ENCODE measurements at regions not wholly inside any gene's neighbourhood (a gene's known extent, or its start where the extent isn't known, plus 50 kb on each side); places are given as distances from the start of the nearest gene placed in this dataset.
"Not testable (repeated sequence)": the region's sequence is repeated elsewhere in the genome, so short reads cannot be mapped to it uniquely, and the experiment has no call there.

DNA sequence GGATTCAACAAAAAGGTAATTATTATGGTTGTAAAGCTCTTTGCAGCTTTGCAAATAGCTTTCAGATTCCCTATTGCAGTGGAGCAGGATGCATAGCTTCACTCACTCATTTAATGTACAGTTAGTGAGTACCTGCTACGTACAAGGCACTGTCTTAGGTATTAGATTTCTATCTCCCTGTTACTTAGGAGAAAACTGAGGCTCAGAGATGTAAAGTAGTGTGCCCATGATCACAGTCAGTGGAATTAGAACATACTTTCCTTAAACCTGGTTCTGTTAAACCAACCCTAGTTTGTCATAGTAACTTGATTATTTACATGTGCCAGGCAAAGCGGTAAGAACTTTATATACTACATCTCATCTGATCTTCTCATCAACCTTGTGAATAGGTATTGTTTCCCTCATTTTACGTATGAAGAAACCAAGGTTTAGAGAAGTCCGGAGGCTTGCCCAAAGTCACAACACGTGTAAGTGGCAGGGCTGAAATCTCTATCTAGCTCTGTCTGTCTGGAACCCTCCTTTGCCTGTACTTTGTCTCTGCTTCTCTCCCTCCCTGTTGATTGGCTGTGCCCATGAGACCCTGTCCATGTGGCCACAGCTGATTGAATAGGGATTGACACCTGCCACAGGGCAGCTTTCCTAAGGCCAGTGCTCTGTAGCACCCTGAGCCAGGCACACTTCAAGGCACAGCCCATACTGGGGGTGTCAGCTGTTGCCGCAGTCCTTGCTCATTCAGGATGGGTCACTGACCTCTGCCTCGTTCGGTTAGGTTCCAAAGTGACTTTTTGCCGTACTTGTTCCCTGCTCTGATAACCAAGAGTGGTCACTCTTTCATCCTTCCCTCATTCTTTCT, 63.8 kb upstream of the PRSS23 start:
- no peak overlapping the region for H3K4me3 Mint-ChIP-seq
- ATAC-seq (replicated peaks) (no peak), DNase-seq (no peak)
- peaks cover 0 to 2% of the 10 kb centered on the region in 2 donors for H3K4me1 Mint-ChIP-seq
- H3K36me3 Mint-ChIP-seq, result no peaks in the 10 kb centered on the region
- H3K9me3 Mint-ChIP-seq, result no peaks in the 10 kb centered on the region
- H3K27me3 Mint-ChIP-seq, result no peaks in the 10 kb centered on the region
- H3K27ac Mint-ChIP-seq, result no peak overlapping the region

DNA sequence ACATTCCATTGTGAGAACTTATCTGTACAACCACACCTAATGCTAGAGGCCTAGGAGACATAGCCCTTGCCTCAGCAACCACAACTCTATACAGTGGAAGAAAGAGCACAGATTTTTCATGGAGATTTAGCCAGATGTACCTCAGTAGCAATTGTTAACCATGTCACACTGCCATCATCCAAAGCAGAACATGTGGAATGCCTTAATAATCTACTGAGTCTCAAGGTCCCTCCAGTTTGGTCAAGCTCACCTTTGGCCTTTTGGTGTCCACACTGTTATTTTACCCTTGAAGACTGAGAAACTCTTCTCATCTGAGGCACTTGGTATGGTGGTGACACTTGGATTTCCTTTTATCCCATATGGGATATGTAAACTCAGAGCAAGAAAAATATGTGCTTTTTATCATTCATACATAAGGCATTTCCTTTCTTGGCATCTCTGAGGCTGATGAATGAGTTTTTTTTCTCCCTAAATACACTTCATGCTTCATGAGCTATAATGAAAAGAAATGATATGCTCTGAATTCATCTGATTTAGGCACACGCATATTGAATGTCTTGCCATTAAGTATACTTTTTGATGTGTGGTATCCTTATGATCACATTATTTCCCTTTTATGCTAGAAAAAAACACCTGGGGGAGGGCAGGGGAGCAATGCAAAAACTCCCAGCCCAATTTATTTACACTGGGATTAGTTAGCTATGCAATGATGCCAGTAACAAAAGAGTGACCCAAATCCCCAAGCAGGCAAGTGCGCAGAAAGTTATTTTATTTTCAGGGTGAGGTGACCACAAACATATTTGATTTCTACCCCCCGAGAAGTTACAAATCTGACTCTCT, 63.3 kb upstream of the ME3 start:
- no peaks in the 10 kb centered on the region for H3K36me3 Mint-ChIP-seq
- H3K4me3 Mint-ChIP-seq, result no peak overlapping the region
- peaks cover 0 to 2% of the 10 kb centered on the region in 2 donors for H3K4me1 Mint-ChIP-seq
- no peak overlapping the region for H3K27ac Mint-ChIP-seq
- no peak for DNase-seq
- ATAC-seq (replicated peaks), result no peak
- no peaks in the 10 kb centered on the region for H3K27me3 Mint-ChIP-seq
- H3K9me3 Mint-ChIP-seq, result no peaks in the 10 kb centered on the region

DNA sequence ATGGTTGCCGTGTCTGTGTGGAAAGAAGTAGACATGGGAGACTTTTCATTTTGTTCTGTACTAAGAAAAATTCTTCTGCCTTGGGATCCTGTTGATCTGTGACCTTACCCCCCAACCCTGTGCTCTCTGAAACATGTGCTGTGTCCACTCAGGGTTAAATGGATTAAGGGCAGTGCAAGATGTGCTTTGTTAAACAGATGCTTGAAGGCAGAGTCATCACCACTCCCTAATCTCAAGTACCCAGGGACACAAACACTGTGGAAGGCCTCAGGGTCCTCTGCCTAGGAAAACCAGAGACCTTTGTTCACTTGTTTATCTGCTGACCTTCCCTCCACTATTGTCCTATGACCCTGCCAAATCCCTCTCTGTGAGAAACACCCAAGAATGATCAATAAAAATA, 60.3 kb upstream of the ME3 start:
- H3K36me3 Mint-ChIP-seq; H3K4me1 Mint-ChIP-seq; H3K27ac Mint-ChIP-seq; H3K9me3 Mint-ChIP-seq; DNase-seq; H3K4me3 Mint-ChIP-seq; ATAC-seq (replicated peaks); H3K27me3 Mint-ChIP-seq: not testable (repeated sequence)

DNA sequence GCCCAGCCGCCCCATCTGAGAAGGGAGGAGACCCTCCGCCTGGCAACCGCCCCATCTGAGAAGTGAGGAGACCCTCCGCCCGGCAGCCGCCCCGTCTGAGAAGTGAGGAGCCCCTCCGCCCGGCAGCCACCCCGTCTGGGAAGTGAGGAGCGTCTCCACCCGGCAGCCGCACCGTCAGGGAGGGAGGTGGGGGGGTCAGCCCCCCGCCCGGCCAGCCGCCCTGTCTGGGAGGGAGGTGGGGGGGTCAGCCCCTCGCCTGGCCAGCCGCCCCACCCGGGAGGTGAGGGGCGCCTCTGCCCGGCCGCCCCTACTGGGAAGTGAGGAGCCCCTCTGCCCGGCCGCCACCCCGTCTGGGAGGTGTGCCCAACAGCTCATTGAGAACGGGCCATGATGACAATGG, 59.9 kb upstream of the ME3 start:
- not testable (repeated sequence) for ATAC-seq (replicated peaks); H3K9me3 Mint-ChIP-seq; H3K4me1 Mint-ChIP-seq; H3K36me3 Mint-ChIP-seq; H3K27ac Mint-ChIP-seq; H3K27me3 Mint-ChIP-seq; DNase-seq; H3K4me3 Mint-ChIP-seq

DNA sequence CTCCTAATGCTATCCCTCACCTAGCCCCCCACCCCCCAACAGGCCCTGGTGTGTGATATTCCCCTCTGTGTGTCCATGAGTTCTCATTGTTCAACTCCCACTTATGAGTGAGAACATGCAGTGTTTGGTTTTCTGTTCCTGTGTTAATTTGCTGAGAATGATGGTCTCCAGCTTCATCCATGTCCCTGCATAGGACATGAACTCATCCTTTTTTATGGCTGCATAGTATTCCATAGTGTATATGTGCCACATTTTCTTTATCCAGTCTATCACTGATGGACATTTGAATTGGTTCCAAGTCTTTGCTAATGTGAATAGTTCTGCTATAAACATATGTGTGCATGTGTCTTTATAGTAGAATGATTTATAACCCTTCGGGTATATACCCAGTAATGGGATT, 57.2 kb upstream of the ME3 start:
- H3K36me3 Mint-ChIP-seq; DNase-seq; H3K27ac Mint-ChIP-seq; H3K4me3 Mint-ChIP-seq; H3K9me3 Mint-ChIP-seq; ATAC-seq (replicated peaks); H3K27me3 Mint-ChIP-seq; H3K4me1 Mint-ChIP-seq: not testable (repeated sequence)

DNA sequence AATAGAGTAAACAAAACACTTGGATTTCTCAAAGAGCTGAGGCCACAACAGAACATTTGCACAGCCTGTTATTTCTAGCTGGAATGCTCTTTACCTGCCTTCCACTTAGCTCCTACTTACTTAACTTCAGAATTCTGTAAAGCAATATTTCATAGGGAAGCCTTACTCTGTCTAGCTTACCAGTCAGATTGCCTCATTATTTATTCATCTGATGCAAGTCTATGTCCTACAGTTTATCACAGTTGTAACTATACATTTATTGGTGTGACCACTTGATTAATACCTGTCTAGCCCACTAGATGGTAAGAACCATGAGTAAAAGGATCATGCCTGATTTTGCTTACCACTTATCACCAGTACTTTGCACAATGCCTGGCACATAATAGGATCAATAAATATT, 56.1 kb upstream of the ME3 start:
- Mint-ChIP-seq H3K4me3 (no peak overlapping the region), H3K27ac (no peak overlapping the region), H3K27me3 (no peaks in the 10 kb centered on the region), H3K36me3 (no peaks in the 10 kb centered on the region), H3K9me3 (peaks cover 5 to 6% of the 10 kb centered on the region in 2 donors), H3K4me1 (no peaks in the 10 kb centered on the region)
- DNase-seq, result no peak
- ATAC-seq (replicated peaks), result no peak

DNA sequence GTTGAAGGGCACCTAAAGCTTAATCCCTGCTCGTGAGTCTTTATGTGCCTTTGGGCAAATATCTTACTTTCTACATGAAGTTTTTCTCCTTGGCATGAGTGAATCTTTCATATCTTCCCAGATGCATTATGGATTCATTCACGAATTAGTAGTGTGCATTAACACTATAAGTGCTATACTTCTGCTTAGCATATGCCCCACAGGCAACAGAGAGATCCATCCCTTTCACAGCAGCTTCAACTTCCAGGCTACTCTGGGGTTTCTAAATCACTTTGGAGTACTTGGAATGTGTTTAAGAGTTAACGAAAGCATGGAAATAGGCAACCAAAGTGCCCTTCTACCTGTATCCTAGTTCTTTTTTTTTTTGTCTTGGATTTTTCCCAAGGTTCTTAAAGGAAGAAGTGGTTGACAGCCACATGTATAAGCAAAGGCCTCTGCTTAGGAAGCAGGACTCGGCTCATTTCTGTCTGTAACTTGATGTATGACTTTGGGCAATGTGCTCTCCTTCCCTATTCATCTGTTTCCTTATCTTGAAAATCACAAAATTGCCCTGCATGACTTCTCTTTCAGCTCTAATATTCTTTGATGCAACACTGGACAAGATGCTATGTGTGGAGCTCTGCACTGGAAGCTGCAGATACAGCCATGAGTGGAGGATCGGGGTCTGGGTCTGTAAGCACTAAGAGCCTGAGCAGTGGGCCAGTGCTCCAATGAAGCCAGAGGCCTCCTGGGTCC, 54.5 kb upstream of the ME3 start:
- Mint-ChIP-seq H3K27ac (no peak overlapping the region), H3K27me3 (no peaks in the 10 kb centered on the region), H3K4me3 (no peak overlapping the region), H3K4me1 (no peaks in the 10 kb centered on the region), H3K9me3 (peaks cover 7 to 12% of the 10 kb centered on the region in 2 donors), H3K36me3 (no peaks in the 10 kb centered on the region)
- ATAC-seq (replicated peaks), result no peak
- no peak for DNase-seq

DNA sequence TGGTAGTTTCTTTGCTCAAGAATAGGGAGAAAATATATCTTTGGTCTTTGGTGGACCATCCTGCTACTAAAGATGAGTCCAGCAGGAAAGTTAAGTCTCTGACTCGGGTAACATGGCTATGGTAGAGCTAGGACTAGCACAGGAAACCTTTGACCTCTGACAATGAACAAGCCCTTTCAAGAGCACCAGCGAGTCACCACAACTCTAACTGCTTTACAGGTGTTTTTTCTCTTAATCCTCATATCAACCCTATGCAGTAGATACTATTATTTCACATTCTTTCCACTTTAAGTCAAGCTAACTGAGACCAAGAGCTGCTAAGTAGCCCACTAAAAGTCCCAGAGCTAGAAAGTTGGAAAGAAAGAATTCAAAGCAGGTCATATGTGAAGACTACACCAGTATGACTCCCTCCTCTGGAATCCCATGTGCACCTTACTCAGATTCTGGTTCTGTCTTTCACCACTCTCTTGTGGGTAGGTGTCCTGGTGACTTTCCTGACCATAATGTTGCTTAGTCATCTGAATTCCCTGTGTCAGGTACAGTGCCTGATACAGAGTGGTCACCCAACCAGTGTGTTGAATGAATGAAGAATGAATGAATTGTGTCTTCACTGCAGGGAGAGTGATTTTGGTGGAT, 53.8 kb upstream of the ME3 start:
- Mint-ChIP-seq H3K27me3 (no peaks in the 10 kb centered on the region), H3K36me3 (no peaks in the 10 kb centered on the region), H3K4me3 (no peak overlapping the region), H3K9me3 (peaks cover 11 to 19% of the 10 kb centered on the region in 2 donors), H3K4me1 (no peaks in the 10 kb centered on the region), H3K27ac (no peak overlapping the region)
- DNase-seq, result no peak
- no peak for ATAC-seq (replicated peaks)

DNA sequence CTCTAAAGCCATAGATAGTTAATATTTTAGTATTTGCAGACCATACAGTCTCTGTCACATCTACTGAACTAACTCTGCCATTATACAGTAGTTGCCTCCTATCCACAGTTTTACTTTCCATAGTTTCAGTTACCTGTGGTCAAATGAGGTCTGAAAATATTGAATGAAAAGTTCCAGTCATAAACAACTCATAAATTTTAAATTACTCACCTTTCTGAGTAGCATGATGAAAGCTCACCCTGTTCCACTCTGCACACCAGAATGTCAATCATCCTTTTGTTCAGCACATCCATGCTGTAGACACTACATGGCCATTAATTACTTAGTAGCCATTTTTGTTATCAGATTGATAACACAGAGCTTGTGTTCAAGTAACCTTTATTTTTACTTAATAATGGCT, 51.7 kb upstream of the ME3 start:
- H3K9me3 Mint-ChIP-seq, result peaks cover 7 to 15% of the 10 kb centered on the region in 2 donors
- no peaks in the 10 kb centered on the region for H3K36me3 Mint-ChIP-seq
- DNase-seq (no peak), ATAC-seq (replicated peaks) (no peak)
- H3K27ac Mint-ChIP-seq, result no peak overlapping the region
- no peaks in the 10 kb centered on the region for H3K4me1 Mint-ChIP-seq
- no peak overlapping the region for H3K4me3 Mint-ChIP-seq
- H3K27me3 Mint-ChIP-seq, result no peaks in the 10 kb centered on the region

DNA sequence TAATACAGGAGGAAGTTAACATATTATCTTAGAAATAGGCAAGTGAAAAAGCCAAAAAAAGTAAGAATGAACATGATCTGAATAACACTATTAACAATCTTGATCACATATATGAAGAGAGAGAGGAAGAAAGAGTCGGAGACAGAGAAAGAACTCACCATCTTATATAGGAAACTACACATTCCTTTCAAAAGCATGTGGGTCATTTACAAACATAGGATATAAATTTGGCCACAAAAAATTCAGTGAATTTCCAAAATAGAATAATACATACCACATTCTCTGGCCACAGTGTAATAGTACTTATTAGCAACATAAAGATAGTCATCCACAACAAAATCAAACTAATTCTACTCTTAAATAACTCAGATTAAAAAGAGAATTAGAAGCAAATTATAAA, 50.9 kb upstream of the ME3 start:
- Mint-ChIP-seq H3K27ac (no peak overlapping the region), H3K4me3 (no peak overlapping the region), H3K27me3 (no peaks in the 10 kb centered on the region), H3K36me3 (no peaks in the 10 kb centered on the region), H3K4me1 (no peaks in the 10 kb centered on the region), H3K9me3 (peaks cover 7 to 15% of the 10 kb centered on the region in 2 donors)
- no peak for ATAC-seq (replicated peaks)
- DNase-seq, result no peak

DNA sequence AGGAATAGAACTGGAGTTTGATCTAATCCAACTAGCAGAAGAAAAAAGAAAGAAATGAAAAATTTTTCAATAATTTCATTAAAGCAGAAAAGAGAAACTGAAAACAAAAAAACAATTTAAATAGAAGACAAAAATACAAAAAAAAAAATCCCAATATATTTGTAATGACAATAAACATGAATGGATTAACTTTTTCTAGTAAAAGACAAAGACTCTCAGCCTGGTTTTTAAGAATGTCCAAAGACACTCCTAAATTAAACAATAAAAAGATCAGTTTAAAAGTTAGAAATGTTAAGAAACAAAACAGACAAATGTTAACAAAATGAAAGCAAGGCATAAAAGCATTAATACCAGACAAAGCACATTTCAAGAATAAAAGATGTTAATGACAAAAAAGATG, 50.3 kb upstream of the ME3 start:
- ATAC-seq (replicated peaks), result no peak
- no peak for DNase-seq
- Mint-ChIP-seq H3K9me3 (peaks cover 7 to 15% of the 10 kb centered on the region in 2 donors), H3K27ac (no peak overlapping the region), H3K36me3 (no peaks in the 10 kb centered on the region), H3K4me3 (no peak overlapping the region), H3K27me3 (no peaks in the 10 kb centered on the region), H3K4me1 (no peaks in the 10 kb centered on the region)

Measured in stimulated activated naive B cell treated with anti-CD40 and anti-IgM and Interleukin-4, amounts not matched to agents 10 μg/mL and 1 μg/mL and 100 μg/mL, for 72 hours (primary cell).